Mesothelial cell of epicardium (in vitro differentiated cells): ENCODE measurements at regions not wholly inside any gene's neighbourhood (a gene's known extent, or its start where the extent isn't known, plus 50 kb on each side); places are given as distances from the start of the nearest gene placed in this dataset.
"Not testable (repeated sequence)": the region's sequence is repeated elsewhere in the genome, so short reads cannot be mapped to it uniquely, and the experiment has no call there.

Source experiments
- DNase-seq, 2 experiments: peaks; one replicate each; pipeline ENCODE4 v3.0.0; 2021; ENCODE audit warnings: low spot score in 2 of 2; ENCODE audit not compliant: unreplicated experiment in 2 of 2
- H3K27ac Mint-ChIP-seq: 2 replicates; pipeline ENCODE4 v1.8.0; 2021; ENCODE audit warnings: mixed read lengths
- H3K27me3 Mint-ChIP-seq: 2 replicates; pipeline ENCODE4 v1.8.0; 2021; ENCODE audit warnings: low read depth, mixed read lengths
- H3K36me3 Mint-ChIP-seq: 2 replicates; pipeline ENCODE4 v1.8.0; 2021; ENCODE audit warnings: mixed read lengths
- H3K4me1 Mint-ChIP-seq: 2 replicates; pipeline ENCODE4 v1.8.0; 2021; ENCODE audit warnings: mixed read lengths
- H3K4me3 Mint-ChIP-seq: 2 replicates; pipeline ENCODE4 v1.8.0; 2021; ENCODE audit warnings: mild to moderate bottlenecking, moderate library complexity, mixed read lengths
- H3K9me3 Mint-ChIP-seq: 2 replicates; pipeline ENCODE4 v1.8.0; 2021; ENCODE audit warnings: mixed read lengths
- CTCF ChIP-seq: fragments of 200-600 bp; sonication (generic); IDR thresholded peaks from one replicate; pipeline ENCODE4 v1.5.0; 2021; ENCODE audit warnings: antibody characterized with exemption; ENCODE audit not compliant: unreplicated experiment

GRCh38 chr22:22368516-22368915 is 123.9 kb downstream of the VPREB1 start:
- Mint-ChIP-seq H3K27ac (no peak overlapping the region), H3K4me3 (no peak overlapping the region), H3K9me3 (no peaks in the 10 kb centered on the region), H3K36me3 (no peaks in the 10 kb centered on the region), H3K4me1 (no peaks in the 10 kb centered on the region), H3K27me3 (peaks cover 94% of the 10 kb centered on the region)
- DNase-seq: no peak
- TF ChIP-seq CTCF: no peak

- not testable (repeated sequence) for DNase-seq, H3K27ac Mint-ChIP-seq, H3K4me1 Mint-ChIP-seq, H3K9me3 Mint-ChIP-seq, H3K36me3 Mint-ChIP-seq, H3K4me3 Mint-ChIP-seq
- peaks cover 94% of the 10 kb centered on the region for H3K27me3 Mint-ChIP-seq
These were observed 124.8 kb downstream of the VPREB1 start for GRCh38 chr22:22369219-22369963.

GRCh38 chr22:22369964-22370270 is 125.3 kb downstream of the VPREB1 start:
- Mint-ChIP-seq H3K4me1 (no peaks in the 10 kb centered on the region), H3K27ac (no peak overlapping the region), H3K9me3 (no peaks in the 10 kb centered on the region), H3K36me3 (no peaks in the 10 kb centered on the region), H3K27me3 (peaks cover 93% of the 10 kb centered on the region), H3K4me3 (no peak overlapping the region)
- DNase-seq: no peak
- TF ChIP-seq CTCF: no peak

DNA sequence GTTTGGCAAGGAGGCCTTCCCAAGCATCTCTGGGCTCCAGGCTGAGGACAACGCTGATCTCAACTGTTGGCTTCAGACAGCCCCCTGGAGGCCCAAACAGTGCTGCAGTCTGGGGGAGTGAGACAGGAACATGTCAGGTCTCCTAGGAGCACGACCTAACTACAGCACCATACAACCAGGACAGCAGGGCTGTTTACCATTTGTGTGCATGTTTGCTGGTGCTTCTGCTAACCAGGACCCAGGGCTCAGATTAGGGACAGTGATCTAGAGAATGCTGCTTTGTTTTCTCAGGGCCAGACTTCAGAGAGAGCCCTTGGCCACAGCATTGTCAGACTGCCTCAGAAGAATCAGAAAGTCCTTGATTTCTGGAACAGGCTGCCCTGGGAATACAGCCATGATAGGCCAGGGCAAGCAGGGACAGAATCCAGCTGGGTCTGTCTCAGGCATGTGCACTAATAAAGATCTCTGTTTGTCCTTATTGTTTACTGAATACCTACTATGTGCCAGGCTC is 126.5 kb downstream of the VPREB1 start:
- no peak overlapping the region for H3K4me3 Mint-ChIP-seq
- no peaks in the 10 kb centered on the region for H3K9me3 Mint-ChIP-seq
- H3K36me3 Mint-ChIP-seq: no peaks in the 10 kb centered on the region
- H3K4me1 Mint-ChIP-seq: no peaks in the 10 kb centered on the region
- H3K27ac Mint-ChIP-seq: no peak overlapping the region
- no peak for TF ChIP-seq CTCF
- peaks cover 93% of the 10 kb centered on the region for H3K27me3 Mint-ChIP-seq
- DNase-seq: no peak

DNA sequence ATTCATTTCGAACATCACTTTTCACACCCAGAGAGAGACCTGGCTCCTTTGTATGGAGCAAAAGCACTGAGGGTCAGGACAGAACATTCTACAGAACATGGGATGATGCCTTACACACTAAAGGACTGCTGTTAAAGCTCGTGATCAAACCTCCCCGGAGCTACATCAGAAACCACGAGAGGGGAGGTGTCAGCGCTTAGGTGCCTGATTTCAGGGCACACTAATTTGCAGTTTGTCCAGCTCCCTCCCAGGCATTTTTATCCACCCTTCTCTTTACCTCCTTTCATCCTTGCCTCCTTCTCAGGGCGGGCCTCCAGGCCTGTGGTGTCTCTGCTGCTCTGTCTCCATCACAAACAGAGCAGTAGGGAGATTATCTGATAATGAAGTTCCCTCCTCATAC is 127.5 kb downstream of the VPREB1 start:
- DNase-seq: no peak
- Mint-ChIP-seq H3K27ac (no peak overlapping the region), H3K9me3 (no peaks in the 10 kb centered on the region), H3K36me3 (no peaks in the 10 kb centered on the region), H3K4me1 (no peaks in the 10 kb centered on the region), H3K27me3 (peaks cover 93% of the 10 kb centered on the region), H3K4me3 (no peak overlapping the region)
- no peak for TF ChIP-seq CTCF

GRCh38 chr22:22374163-22374562 is 129.6 kb downstream of the VPREB1 start:
- no peaks in the 10 kb centered on the region for H3K36me3 Mint-ChIP-seq
- H3K27me3 Mint-ChIP-seq: peaks cover 92% of the 10 kb centered on the region
- DNase-seq: no peak
- H3K27ac Mint-ChIP-seq: no peak overlapping the region
- H3K4me3 Mint-ChIP-seq: no peak overlapping the region
- H3K4me1 Mint-ChIP-seq: no peaks in the 10 kb centered on the region
- H3K9me3 Mint-ChIP-seq: no peaks in the 10 kb centered on the region
- no peak for TF ChIP-seq CTCF
